ENCODE measurements at regions not wholly inside any gene's neighbourhood (a gene's known extent, or its start where the extent isn't known, plus 50 kb on each side); places are given as distances from the start of the nearest gene placed in this dataset.
A peak's percentile ranks its signal among the peaks of the same experiment; 100 is the strongest.
"Not testable (repeated sequence)": the region's sequence is repeated elsewhere in the genome, so short reads cannot be mapped to it uniquely, and the experiment has no call there.

GRCh38 chr21:20463362-20463761 is 534.8 kb upstream of the NCAM2 start:
- Mint-ChIP-seq H3K4me3 (no peak overlapping the region), H3K36me3 (ENCODE audit: insufficient read depth in 2 of 2) (no peaks in the 10 kb centered on the region), H3K9me3 (peaks cover 4 to 11% of the 10 kb centered on the region in 2 donors), H3K4me1 (ENCODE audit: low read depth) (no peaks in the 10 kb centered on the region), H3K27me3 (ENCODE audit: low read depth) (no peaks in the 10 kb centered on the region), H3K27ac (no peak overlapping the region)
- no peak for ATAC-seq (replicated peaks in 1 of 2)
- no peak for DNase-seq

- Mint-ChIP-seq H3K4me1 (ENCODE audit: low read depth) (no peaks in the 10 kb centered on the region), H3K9me3 (peaks cover 1 to 8% of the 10 kb centered on the region in 2 donors), H3K36me3 (ENCODE audit: insufficient read depth in 2 of 2) (no peaks in the 10 kb centered on the region), H3K4me3 (no peak overlapping the region), H3K27me3 (ENCODE audit: low read depth) (no peaks in the 10 kb centered on the region), H3K27ac (no peak overlapping the region)
- DNase-seq, result no peak
- no peak for ATAC-seq (replicated peaks in 1 of 2)
Measured at GRCh38 chr21:20469361-20469760, 528.8 kb upstream of the NCAM2 start.

GRCh38 chr21:20486303-20486702 is 511.9 kb upstream of the NCAM2 start:
- H3K4me3 Mint-ChIP-seq, result no peak overlapping the region
- no peak for ATAC-seq (replicated peaks in 1 of 2)

GRCh38 chr21:20502915-20503314 is 495.3 kb upstream of the NCAM2 start:
- H3K27ac Mint-ChIP-seq, result not testable (repeated sequence)

More at GRCh38 chr21:20486303-20486702, 511.9 kb upstream of the NCAM2 start:
- Mint-ChIP-seq H3K27ac (peak overlapping the region; percentile 54), H3K4me1 (ENCODE audit: low read depth) (no peaks in the 10 kb centered on the region), H3K36me3 (ENCODE audit: insufficient read depth in 2 of 2) (no peaks in the 10 kb centered on the region), H3K9me3 (peaks cover 4 to 5% of the 10 kb centered on the region in 2 donors), H3K27me3 (ENCODE audit: low read depth) (no peaks in the 10 kb centered on the region)
- DNase-seq, result no peak

DNA sequence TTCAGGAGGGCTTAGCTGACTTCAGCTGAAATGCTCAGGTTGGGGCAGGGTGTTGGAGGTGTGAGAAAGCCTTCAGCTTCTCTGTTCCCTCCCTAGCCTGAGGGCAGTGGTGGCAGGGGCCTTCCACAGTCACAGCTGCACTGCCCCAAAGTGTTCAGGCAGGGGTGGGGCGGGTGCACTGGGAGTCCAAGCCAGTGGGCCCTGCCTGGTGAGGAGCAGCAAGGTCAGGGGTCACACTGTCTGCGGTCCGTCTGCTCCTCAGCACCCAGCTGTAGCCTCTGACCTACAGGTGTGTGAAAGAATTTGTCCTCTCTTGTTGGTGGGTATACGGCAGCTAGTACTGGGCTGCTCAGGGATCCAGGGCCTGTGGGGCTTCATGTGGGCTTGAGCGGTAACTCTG is 490.4 kb upstream of the NCAM2 start:
- DNase-seq, result no peak
- H3K4me3 Mint-ChIP-seq, result no peak overlapping the region
- H3K27ac Mint-ChIP-seq, result no peak overlapping the region
- H3K9me3 Mint-ChIP-seq, result peaks cover 8 to 18% of the 10 kb centered on the region in 2 donors
- H3K27me3 Mint-ChIP-seq (ENCODE audit: low read depth), result no peaks in the 10 kb centered on the region
- no peak for ATAC-seq (replicated peaks in 1 of 2)
- no peaks in the 10 kb centered on the region for H3K4me1 Mint-ChIP-seq (ENCODE audit: low read depth)
- H3K36me3 Mint-ChIP-seq (ENCODE audit: insufficient read depth in 2 of 2), result peaks cover 7 to 9% of the 10 kb centered on the region in 2 donors

More at GRCh38 chr21:20502915-20503314, 495.3 kb upstream of the NCAM2 start:
- not testable (repeated sequence) for H3K27me3 Mint-ChIP-seq (ENCODE audit: low read depth); DNase-seq; H3K4me3 Mint-ChIP-seq; ATAC-seq (replicated peaks in 1 of 2); H3K4me1 Mint-ChIP-seq (ENCODE audit: low read depth)
- Mint-ChIP-seq H3K9me3 (peaks cover 9 to 16% of the 10 kb centered on the region in 2 donors), H3K36me3 (ENCODE audit: insufficient read depth in 2 of 2) (peaks cover 9 to 12% of the 10 kb centered on the region in 2 donors)

DNA sequence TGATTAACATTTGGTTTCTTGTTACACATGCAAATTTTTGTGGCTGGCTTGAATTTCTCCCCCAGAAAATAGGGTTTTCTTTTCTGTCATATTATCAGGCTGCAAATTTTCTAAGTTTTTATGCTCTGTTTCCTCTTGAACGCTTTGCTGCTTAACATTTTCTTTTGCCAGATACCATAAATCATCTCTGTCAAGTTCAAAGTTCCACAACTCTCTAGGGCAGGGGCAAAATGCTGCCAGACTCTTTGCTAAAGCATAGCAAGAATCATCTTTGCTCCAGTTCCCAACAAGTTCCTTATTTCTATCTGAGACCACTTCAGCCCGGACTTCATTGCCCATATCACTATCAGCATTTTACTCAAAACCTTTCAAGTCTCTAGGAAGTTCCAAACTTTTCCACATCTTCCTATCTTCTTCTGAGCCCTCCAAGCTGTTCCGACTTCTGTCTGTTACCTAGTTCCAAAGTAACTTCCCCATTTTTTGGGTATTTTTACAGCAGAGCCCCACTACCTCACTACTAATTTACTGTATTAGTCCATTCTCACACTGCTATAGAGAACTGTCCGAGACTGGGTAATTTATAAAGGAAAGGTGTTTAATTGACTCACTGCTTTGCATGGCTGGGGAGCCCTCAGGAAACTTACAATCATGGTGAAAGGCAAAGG is 486.9 kb upstream of the NCAM2 start:
- Mint-ChIP-seq H3K4me3 (no peak overlapping the region), H3K9me3 (peaks cover 3 to 10% of the 10 kb centered on the region in 2 donors), H3K27me3 (ENCODE audit: low read depth) (no peaks in the 10 kb centered on the region), H3K27ac (no peak overlapping the region), H3K36me3 (ENCODE audit: insufficient read depth in 2 of 2) (no peaks in the 10 kb centered on the region), H3K4me1 (ENCODE audit: low read depth) (no peaks in the 10 kb centered on the region)
- ATAC-seq (replicated peaks in 1 of 2) (no peak), DNase-seq (no peak)

- H3K4me1 Mint-ChIP-seq (ENCODE audit: low read depth), result no peaks in the 10 kb centered on the region
- H3K4me3 Mint-ChIP-seq, result no peak overlapping the region
- ATAC-seq (replicated peaks in 1 of 2) (no peak), DNase-seq (no peak)
- H3K27me3 Mint-ChIP-seq (ENCODE audit: low read depth), result no peaks in the 10 kb centered on the region
- no peak overlapping the region for H3K27ac Mint-ChIP-seq
- H3K36me3 Mint-ChIP-seq (ENCODE audit: insufficient read depth in 2 of 2), result no peaks in the 10 kb centered on the region
- H3K9me3 Mint-ChIP-seq, result peaks cover 1 to 4% of the 10 kb centered on the region in 2 donors
Measured at GRCh38 chr21:20515446-20515845, 482.8 kb upstream of the NCAM2 start.

- Mint-ChIP-seq H3K27ac (no peak overlapping the region), H3K4me1 (ENCODE audit: low read depth) (no peaks in the 10 kb centered on the region), H3K4me3 (no peak overlapping the region), H3K27me3 (ENCODE audit: low read depth) (no peaks in the 10 kb centered on the region), H3K36me3 (ENCODE audit: insufficient read depth in 2 of 2) (no peaks in the 10 kb centered on the region), H3K9me3 (peaks cover 1 to 3% of the 10 kb centered on the region in 2 donors)
- DNase-seq (no peak), ATAC-seq (replicated peaks in 1 of 2) (no peak)
Measured at GRCh38 chr21:20519076-20519475, 479.1 kb upstream of the NCAM2 start.

DNA sequence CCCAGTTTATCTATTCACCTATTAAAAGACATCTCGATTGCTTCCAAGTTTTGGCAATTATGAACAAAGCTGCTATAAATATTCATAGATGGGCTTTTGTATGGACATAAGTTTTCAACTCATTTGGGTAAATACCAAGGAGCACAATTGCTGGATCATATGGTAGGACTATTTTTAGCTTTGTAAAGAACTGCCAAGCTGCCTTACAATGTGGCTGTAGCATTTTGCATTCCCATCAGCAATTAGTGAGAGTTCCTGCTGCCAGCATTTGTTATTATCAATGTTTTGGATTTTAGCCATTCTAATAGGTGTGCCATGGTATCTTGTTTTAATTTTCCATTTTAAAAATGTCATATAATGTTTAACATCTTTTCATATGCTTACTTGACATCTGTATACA is 475.6 kb upstream of the NCAM2 start:
- no peaks in the 10 kb centered on the region for H3K27me3 Mint-ChIP-seq (ENCODE audit: low read depth)
- no peak overlapping the region for H3K4me3 Mint-ChIP-seq
- H3K9me3 Mint-ChIP-seq, result peaks cover 2 to 3% of the 10 kb centered on the region in 2 donors
- no peak overlapping the region for H3K27ac Mint-ChIP-seq
- ATAC-seq (replicated peaks in 1 of 2), result no peak
- no peaks in the 10 kb centered on the region for H3K4me1 Mint-ChIP-seq (ENCODE audit: low read depth)
- H3K36me3 Mint-ChIP-seq (ENCODE audit: insufficient read depth in 2 of 2), result no peaks in the 10 kb centered on the region
- no peak for DNase-seq

DNA sequence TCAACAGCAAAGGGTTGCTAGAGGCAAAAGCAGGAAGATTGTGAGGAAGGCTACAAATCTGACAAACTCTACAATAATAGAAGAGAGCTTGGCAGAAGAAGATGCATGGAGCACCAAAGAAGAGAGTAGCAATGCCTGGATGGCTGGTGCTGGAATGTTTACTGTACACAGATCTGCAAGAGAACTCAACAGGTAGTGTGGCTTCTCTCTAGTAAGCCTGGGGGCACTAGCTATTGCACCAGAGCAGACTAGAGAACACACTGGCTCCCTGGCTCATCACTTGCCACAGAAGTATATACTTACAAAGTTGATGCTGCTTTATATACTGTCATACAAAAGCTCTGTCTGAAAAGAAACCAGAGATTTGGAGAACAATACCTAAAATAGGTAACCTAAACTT is 475.0 kb upstream of the NCAM2 start:
- Mint-ChIP-seq H3K36me3 (ENCODE audit: insufficient read depth in 2 of 2) (no peaks in the 10 kb centered on the region), H3K4me3 (no peak overlapping the region), H3K27ac (no peak overlapping the region), H3K4me1 (ENCODE audit: low read depth) (no peaks in the 10 kb centered on the region), H3K9me3 (peaks cover 2 to 3% of the 10 kb centered on the region in 2 donors), H3K27me3 (ENCODE audit: low read depth) (no peaks in the 10 kb centered on the region)
- ATAC-seq (replicated peaks in 1 of 2), result no peak
- no peak for DNase-seq

DNA sequence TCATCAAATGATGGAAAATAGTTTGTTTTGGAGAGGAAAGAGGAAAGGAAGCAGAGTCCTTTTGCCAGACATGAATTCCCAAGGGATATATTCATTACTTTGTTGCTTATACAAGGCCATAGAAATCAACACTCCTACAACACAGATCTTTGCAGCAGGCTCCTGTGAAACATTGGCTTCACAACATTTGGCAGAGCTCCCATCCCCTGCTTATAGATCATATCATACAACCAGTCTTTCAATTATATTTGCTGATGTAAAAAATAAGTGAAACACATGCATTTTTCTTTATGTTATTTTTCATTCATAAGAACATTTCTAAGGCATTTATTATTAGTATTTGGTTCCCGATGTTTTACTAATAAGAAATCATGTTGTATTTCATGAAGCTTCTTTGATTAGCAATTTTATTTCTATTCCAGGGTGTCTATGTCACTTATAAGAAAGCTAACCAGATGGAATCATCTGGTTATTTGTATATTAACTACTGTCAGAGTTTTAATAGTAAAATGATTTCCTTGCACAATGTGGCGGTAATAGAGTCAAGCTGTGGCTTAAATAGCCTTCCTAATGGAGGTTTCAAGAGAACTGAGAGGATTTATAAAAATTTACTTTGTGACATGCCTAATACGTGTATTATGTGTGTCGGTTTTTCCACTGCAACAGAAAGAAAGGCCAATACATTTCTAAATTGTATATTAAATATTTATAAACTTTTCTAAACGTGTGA is 470.3 kb upstream of the NCAM2 start:
- H3K9me3 Mint-ChIP-seq, result peaks cover 5 to 7% of the 10 kb centered on the region in 2 donors
- DNase-seq (no peak), ATAC-seq (replicated peaks in 1 of 2) (no peak)
- no peaks in the 10 kb centered on the region for H3K4me1 Mint-ChIP-seq (ENCODE audit: low read depth)
- no peak overlapping the region for H3K4me3 Mint-ChIP-seq
- no peak overlapping the region for H3K27ac Mint-ChIP-seq
- no peaks in the 10 kb centered on the region for H3K36me3 Mint-ChIP-seq (ENCODE audit: insufficient read depth in 2 of 2)
- H3K27me3 Mint-ChIP-seq (ENCODE audit: low read depth), result no peaks in the 10 kb centered on the region

GRCh38 chr21:20537130-20537529 is 461.1 kb upstream of the NCAM2 start:
- Mint-ChIP-seq H3K27ac (no peak overlapping the region), H3K27me3 (ENCODE audit: low read depth) (no peaks in the 10 kb centered on the region), H3K4me3 (no peak overlapping the region), H3K4me1 (ENCODE audit: low read depth) (no peaks in the 10 kb centered on the region), H3K36me3 (ENCODE audit: insufficient read depth in 2 of 2) (no peaks in the 10 kb centered on the region), H3K9me3 (peaks cover 4 to 5% of the 10 kb centered on the region in 2 donors)
- ATAC-seq (replicated peaks in 1 of 2) (no peak), DNase-seq (no peak)

- ATAC-seq (replicated peaks in 1 of 2) (no peak), DNase-seq (no peak)
- Mint-ChIP-seq H3K4me3 (no peak overlapping the region), H3K27ac (no peak overlapping the region), H3K9me3 (peaks cover 0 to 2% of the 10 kb centered on the region in 2 donors), H3K4me1 (ENCODE audit: low read depth) (no peaks in the 10 kb centered on the region), H3K27me3 (ENCODE audit: low read depth) (no peaks in the 10 kb centered on the region), H3K36me3 (ENCODE audit: insufficient read depth in 2 of 2) (no peaks in the 10 kb centered on the region)
Measured at GRCh38 chr21:20538039-20538658, 460.1 kb upstream of the NCAM2 start.
